Stimulated activated CD8-positive, alpha-beta memory T cell treated with anti-CD3 and anti-CD28 coated beads, Interleukin-4, amount 100 ng/mL, for 24 hours (primary cell): ENCODE measurements at regions not wholly inside any gene's neighbourhood (a gene's known extent, or its start where the extent isn't known, plus 50 kb on each side); places are given as distances from the start of the nearest gene placed in this dataset.

Experiments used
- DNase-seq: peaks from one replicate; pipeline ENCODE4 v3.0.0-alpha.2; 2020; ENCODE audit warnings: low read depth

DNA sequence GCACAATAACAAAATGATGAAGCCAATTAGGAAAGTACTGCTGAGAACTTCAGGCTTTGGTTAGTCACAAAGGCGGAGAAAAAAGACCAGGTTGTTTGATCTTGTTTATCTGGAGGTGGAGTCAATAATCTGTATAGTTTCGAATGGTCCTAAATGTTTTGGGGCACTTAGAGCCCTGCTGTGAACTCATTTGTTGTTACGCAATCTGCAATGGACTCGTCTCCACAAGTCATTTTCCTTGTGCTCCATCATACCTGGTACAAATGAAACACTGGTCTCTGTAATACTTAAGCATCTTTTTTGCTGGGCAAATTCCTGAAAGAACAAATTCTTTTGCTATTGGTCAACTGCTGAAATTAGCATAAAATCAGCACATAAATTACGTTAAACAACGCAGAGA is 430.5 kb downstream of the GATA3 start:
- no peak for DNase-seq

GRCh38 chr10:8487346-8487745 is 432.9 kb downstream of the GATA3 start:
- DNase-seq, result no peak

- DNase-seq, result no peak
Measured at GRCh38 chr10:8489232-8489631, 434.7 kb downstream of the GATA3 start.

GRCh38 chr10:8489823-8490222 is 435.3 kb downstream of the GATA3 start:
- DNase-seq, result no peak

DNA sequence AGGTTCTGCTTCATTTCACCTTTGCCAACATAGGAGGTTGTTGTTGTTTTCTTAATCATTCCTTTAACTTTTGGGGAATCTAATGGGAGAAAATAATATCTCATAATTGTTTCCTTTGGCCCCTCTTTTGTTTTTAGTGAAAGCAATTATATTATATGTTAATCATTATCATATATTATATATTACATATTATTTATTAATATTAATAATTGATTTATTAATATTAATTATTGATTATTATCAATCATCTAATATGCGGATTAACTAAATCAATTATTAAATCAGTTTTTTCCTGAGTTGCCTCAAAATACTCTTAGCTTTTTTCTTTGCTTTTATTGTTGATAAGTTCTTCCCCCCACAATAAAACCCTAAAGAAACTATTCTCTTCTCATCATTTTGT is 443.8 kb downstream of the GATA3 start:
- no peak for DNase-seq

- no peak for DNase-seq
Measured at GRCh38 chr10:8498881-8499280, 444.4 kb downstream of the GATA3 start.

DNA sequence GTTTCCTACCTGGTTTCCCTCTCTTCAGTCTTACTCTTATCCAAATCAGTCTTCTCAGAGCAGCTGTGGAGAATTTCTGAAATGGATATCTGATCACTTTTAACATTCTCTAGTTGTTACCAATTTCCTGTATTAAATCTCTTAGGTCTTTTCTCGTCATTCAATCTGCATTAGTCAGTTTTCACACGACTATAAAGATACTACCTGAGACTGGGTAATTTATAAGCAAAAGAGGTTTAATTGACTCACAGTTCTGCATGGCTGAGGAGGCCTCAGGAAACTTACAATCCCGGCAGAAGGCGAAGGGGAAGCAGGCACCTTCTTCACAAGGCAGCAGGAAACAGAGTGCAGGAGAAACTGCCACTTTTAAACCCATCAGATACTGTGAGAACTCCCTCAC is 444.8 kb downstream of the GATA3 start:
- DNase-seq, result no peak

GRCh38 chr10:8499752-8500390 is 445.4 kb downstream of the GATA3 start:
- DNase-seq, result no peak

GRCh38 chr10:8502573-8502972 is 448.1 kb downstream of the GATA3 start:
- no peak for DNase-seq

DNA sequence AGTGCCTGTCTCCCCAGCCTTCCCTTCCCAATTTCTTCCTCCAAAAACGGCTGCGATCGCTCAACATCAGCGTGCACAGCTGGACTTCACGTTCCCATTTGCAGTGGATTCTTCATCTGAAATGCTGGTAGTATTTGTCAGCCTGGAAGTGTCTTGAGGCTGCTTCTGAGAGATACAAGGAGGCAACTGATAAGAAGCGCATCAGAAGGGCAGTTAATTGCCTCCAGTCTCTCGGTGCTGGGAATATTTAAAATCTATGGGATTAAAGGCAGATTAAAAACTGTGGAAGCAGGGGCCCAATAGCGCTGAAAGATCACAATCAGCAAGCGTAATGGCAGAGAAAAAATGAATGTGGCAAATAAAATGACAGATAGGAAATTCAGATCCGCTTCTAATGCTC is 450.0 kb downstream of the GATA3 start:
- no peak for DNase-seq

DNA sequence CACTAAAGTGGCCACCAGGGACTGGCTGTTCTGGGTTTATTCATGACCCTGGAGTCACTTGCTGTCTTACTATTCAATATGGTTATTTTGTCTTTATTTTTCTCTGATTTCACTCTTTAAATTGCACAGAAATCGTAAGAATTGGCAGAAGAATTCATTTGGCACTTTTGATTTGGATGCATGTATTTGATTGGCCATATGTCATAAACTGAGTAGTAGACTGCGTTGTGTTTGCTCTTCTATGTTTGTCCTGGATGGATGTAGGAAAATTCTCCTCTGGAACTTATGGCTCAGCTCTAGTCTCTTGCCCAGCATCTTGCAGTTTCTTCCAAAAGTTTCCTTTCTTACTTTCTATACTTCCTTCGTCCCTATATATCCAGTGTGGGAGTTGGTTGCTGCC is 452.7 kb downstream of the GATA3 start:
- DNase-seq, result no peak

- no peak for DNase-seq
Measured at GRCh38 chr10:8508882-8509281, 454.4 kb downstream of the GATA3 start.

DNA sequence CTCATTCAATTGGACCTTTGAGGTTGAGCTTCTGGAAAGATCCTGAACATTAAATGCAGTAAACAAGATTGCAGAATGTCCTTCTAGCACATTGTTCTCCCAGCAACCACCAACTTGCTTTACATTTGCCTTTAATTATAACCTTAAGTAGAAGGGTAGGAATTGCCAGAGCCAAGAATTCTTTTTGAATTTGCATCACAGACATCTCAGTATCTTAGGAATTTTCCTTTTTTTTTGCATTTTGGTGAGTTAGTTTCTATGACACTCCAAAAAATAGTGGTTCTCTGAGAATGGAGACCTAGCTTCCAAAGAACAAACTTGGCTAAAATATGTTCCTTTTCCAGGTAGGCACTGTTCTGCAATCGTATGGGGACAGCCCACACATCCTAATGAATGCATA is 456.0 kb downstream of the GATA3 start:
- no peak for DNase-seq

DNA sequence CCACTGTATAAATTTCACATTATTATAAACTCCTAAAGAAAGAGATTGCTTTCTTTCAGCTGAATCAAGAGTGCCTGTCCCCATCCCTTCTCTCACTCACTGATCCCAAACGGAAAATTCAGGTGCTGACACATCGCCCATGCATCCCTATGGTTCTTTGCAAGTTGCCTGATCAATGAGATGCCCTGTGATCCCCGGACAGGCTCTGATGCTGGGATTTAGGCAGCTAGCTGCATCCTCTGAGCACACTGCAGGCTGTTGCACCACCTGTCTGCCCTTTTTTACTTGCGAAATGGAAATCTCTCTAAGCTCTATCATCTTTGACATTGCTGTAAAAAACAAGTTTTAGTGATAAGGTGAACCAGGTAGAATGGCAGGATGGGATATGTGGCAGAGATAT is 456.5 kb downstream of the GATA3 start:
- DNase-seq, result no peak

GRCh38 chr10:8513155-8514147 is 459.0 kb downstream of the GATA3 start:
- DNase-seq, result no peak

- DNase-seq, result no peak
Measured at GRCh38 chr10:8520382-8520781, 465.9 kb downstream of the GATA3 start.

- no peak for DNase-seq
Measured at GRCh38 chr10:8527773-8528172, 473.3 kb downstream of the GATA3 start.

DNA sequence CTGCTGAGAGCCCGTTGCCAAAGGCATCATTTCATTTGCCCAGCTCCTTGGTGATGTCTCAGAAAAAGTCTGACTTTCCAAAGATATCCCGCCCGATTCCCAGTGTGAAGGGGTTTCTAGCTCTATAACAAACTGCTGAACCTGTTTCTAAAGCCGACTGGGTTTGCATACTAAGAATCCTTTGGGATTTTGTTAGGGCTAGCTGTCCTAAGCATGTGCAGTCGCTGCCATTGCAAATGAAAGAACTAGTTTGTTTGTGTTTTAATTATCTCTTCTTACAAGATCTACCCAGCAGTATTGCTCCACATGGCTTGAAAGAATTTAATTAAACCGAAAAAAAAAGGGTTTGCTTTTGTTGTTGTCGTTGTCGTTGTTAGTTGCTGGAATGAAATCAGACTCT is 476.6 kb downstream of the GATA3 start:
- DNase-seq, result no peak

DNA sequence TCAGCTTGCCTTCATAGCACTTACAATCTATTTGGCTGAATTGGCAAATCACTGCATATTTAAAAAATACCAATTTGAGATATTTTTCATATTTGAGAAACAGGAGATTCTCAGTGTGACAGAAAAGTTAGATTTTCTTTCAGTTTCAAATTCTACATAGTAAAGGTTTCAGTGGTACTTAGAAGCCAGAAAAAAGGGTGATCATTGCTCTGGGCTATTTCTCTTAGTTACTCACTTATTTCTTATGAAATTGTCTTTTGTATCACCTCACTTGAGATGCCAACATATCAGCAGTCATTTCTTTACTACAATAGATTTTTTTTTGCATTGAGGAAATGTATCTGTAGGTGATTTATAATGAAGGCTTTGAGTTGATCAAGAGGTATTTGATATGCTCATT is 478.2 kb downstream of the GATA3 start:
- no peak for DNase-seq

GRCh38 chr10:8533462-8533861 is 479.0 kb downstream of the GATA3 start:
- no peak for DNase-seq

DNA sequence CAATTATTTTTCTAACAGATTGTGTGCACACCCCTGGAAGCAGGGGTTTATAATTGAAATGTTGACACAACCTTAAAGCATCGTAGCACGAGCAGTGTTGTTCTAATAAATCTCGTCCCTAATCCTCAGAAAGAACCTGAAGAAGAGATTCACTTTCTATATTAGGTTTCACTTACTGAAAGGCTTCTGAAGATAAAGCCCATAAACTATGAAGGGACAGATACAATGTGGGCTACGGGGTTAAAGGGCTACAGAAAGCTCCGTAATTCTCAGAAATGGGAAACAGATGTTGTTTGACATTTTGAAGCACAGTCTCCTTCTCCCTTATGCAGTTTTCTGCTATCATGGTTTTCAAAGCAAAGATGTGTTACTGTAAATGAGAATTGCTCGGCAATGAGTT is 479.6 kb downstream of the GATA3 start:
- DNase-seq, result no peak

GRCh38 chr10:8534891-8535290 is 480.4 kb downstream of the GATA3 start:
- no peak for DNase-seq

DNA sequence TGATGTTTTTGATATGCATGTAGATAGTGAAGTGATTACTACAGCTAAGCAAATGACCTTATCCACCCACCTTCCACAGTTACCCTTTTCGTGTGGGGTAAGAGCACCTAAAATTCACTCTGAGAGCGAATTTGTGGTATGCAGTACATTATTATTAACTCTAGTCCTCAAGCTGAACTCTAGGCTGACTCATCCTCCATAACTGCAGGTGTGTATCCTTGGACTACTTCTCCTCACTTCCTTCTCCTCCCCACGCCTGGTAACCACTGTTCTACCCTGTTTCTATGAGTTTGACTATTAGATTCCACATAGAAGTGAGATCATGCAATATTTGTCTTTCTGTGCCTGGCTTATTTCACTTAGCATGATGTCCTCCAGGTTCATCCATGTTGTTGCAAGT is 484.6 kb downstream of the GATA3 start:
- no peak for DNase-seq
